Esophagus muscularis mucosa (tissue), 4 donors: ENCODE measurements at regions not wholly inside any gene's neighbourhood (a gene's known extent, or its start where the extent isn't known, plus 50 kb on each side); places are given as distances from the start of the nearest gene placed in this dataset.

Experiments used
- DNase-seq: peaks from one replicate; pipeline ENCODE4 v3.0.0-alpha.2; 2017; ENCODE audit errors: extremely low spot score
- H3K27ac ChIP-seq, 4 donors: fragments of 200-600 bp; sonication (generic); replicated peaks in 1 of 4; 1 replicate in 3 of 4; 2 replicates in 1 of 4; pipeline ENCODE4 v1.5.1; 2016 to 2019; ENCODE audit warnings: mild to moderate bottlenecking in 1 of 4
- H3K27me3 ChIP-seq, 4 donors: fragments of 200-600 bp; sonication (generic); one replicate each; pipeline versions ENCODE4 v1.5.1 to v1.6.0; 2016 to 2019
- H3K36me3 ChIP-seq, 4 donors: fragments of 200-600 bp; sonication (generic); one replicate each; pipeline ENCODE4 v1.5.1; 2016 to 2019
- H3K4me1 ChIP-seq, 4 donors: fragments of 200-600 bp; sonication (generic); one replicate each; pipeline ENCODE4 v1.5.1; 2016 to 2019
- H3K4me3 ChIP-seq, 4 donors: fragments of 200-600 bp; sonication (generic); 1 replicate in 2 of 4; 2 replicates in 2 of 4; pipeline ENCODE4 v1.5.1; 2016 to 2019; ENCODE audit warnings: mild to moderate bottlenecking in 4 of 4, moderate library complexity in 1 of 4
- H3K9me3 ChIP-seq, 4 donors: fragments of 200-600 bp; sonication (generic); 1 replicate in 3 of 4; 2 replicates in 1 of 4; pipeline ENCODE4 v1.5.1; 2016 to 2019
- EP300 ChIP-seq: sonication (generic); formaldehyde crosslinking; IDR thresholded peaks from one replicate; pipeline ENCODE4 v1.6.1; 2017; ENCODE audit warnings: antibody characterized with exemption
- POLR2A ChIP-seq: fragments of 450-650 bp; IDR thresholded peaks from one replicate; pipeline ENCODE4 v1.6.1; 2017; ENCODE audit warnings: antibody characterized with exemption, moderate library complexity, mild to moderate bottlenecking, low read depth
- POLR2AphosphoS5 ChIP-seq, 2 donors: sonication (generic); formaldehyde crosslinking; IDR thresholded peaks; one replicate each; pipeline ENCODE4 v1.6.1; 2017; ENCODE audit warnings: antibody characterized with exemption in 2 of 2
- WGBS: methylation state at CpG from one replicate; pipeline ENCODE4 v1.1.5; 2018; 5-methylcytosine and 5-hydroxymethylcytosine counted together
- intact Hi-C: fragments of 100-400 bp; cut with DNase I; formaldehyde crosslinking; loops from one replicate; pipeline ENCODE4 v1.15.1; 2023
- TF ChIP-seq, protein P1 (sequence below), 3 experiments: fragments of 200-600 bp in 2 of 3; fragments of 450-650 bp in 1 of 3; sonication (generic) in 2 of 3; IDR thresholded peaks; one replicate each; pipeline ENCODE4 v1.5.1; 2017 to 2019; ENCODE audit warnings: antibody characterized with exemption in 3 of 3, mild to moderate bottlenecking in 2 of 3, moderate library complexity in 1 of 3

DNA sequence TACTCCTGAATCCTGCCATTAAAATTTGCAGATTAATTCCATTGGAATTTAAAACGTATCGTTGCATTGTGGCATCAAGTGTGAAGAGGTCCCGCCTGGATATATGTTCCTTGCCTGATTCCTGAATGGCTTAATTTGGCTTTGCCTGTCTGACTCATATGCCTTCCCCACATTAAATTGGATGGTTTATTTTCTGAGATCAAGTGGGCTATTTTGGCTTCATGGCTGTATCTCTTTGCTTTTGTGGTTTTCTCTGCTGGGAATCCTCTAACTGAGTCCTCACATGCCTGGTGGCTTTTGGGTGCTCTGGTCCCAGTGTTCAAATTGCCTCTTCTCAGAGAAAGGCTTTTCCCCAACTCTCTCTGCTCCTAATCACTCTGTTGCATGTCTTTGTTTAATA, 127.9 kb upstream of the DYRK2 start:
- H3K4me1 ChIP-seq, result peaks cover 0 to 22% (median 18%) of the 10 kb centered on the region in 4 donors
- WGBS, result 88% methylated on average over 3 of the region's 3 CpGs
- no peak for TF ChIP-seq EP300
- TF ChIP-seq POLR2A, result no peak
- no peak for TF ChIP-seq POLR2AphosphoS5 (IDR thresholded peaks at IDR 0.05)
- TF ChIP-seq, protein P1, sequence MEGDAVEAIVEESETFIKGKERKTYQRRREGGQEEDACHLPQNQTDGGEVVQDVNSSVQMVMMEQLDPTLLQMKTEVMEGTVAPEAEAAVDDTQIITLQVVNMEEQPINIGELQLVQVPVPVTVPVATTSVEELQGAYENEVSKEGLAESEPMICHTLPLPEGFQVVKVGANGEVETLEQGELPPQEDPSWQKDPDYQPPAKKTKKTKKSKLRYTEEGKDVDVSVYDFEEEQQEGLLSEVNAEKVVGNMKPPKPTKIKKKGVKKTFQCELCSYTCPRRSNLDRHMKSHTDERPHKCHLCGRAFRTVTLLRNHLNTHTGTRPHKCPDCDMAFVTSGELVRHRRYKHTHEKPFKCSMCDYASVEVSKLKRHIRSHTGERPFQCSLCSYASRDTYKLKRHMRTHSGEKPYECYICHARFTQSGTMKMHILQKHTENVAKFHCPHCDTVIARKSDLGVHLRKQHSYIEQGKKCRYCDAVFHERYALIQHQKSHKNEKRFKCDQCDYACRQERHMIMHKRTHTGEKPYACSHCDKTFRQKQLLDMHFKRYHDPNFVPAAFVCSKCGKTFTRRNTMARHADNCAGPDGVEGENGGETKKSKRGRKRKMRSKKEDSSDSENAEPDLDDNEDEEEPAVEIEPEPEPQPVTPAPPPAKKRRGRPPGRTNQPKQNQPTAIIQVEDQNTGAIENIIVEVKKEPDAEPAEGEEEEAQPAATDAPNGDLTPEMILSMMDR (IDR thresholded peaks at IDR 0.05), result no peak

DNA sequence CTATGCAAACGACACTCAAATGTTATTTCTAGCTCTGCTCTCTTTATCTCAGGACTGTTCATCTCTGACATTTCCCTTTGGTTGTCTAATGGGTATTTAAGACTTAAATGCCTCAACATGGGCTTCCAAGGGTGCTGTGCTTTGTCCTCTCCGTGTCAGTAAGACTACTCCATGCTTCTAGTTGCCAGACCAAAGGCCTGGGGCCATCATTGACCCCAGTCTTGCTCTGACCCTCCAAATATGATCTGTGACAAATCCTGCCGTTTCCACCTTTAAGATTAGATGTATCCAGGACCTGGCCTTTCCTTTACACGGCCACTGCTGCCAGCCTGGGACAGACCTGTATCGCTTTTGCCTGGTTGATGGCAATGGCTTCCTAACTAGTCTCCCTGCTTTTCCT, 126.3 kb upstream of the DYRK2 start:
- no peak overlapping the region for H3K4me3 ChIP-seq
- TF ChIP-seq POLR2A (no peak), EP300 (no peak), POLR2AphosphoS5 (IDR thresholded peaks at IDR 0.05) (no peak)
- TF ChIP-seq, protein P1 (IDR thresholded peaks at IDR 0.05), result no peak
- DNase-seq, result no peak
- no peak overlapping the region for H3K27ac ChIP-seq
- 87% methylated on average over 5 of the region's 5 CpGs for WGBS
- intact Hi-C loops, result no loop called here
- no peaks in the 10 kb centered on the region for H3K36me3 ChIP-seq
- no peaks in the 10 kb centered on the region for H3K27me3 ChIP-seq
- H3K4me1 ChIP-seq, result peaks cover 0 to 6% (median 4%) of the 10 kb centered on the region in 4 donors
- no peaks in the 10 kb centered on the region for H3K9me3 ChIP-seq

More for the DNA sequence above, 127.9 kb upstream of the DYRK2 start:
- H3K9me3 ChIP-seq, result no peaks in the 10 kb centered on the region
- H3K4me3 ChIP-seq, result no peak overlapping the region
- H3K36me3 ChIP-seq, result no peaks in the 10 kb centered on the region
- no peaks in the 10 kb centered on the region for H3K27me3 ChIP-seq
- H3K27ac ChIP-seq, result no peak overlapping the region
- DNase-seq, result no peak
- intact Hi-C loops, result no loop called here

DNA sequence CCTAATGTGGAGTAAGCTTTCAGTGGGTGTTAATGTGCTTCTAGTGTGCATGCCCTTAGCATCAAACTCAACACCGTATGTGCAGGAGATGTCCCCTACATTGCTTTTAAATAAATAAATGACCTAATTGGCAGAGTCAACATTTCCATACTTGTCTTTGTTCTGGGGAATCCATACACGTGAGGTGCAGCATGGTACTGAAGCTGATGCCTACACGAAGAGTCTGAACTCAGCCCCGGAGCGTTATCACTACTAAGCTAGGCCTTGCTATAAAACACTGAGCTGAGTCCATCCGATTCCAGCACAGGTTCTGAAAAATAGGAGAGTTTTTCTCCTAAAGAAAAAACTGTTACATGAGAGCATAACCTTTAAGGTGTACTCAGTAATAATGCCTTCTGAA, 125.0 kb upstream of the DYRK2 start:
- no peak for DNase-seq
- no peaks in the 10 kb centered on the region for H3K36me3 ChIP-seq
- H3K27ac ChIP-seq, result no peak overlapping the region
- no peaks in the 10 kb centered on the region for H3K27me3 ChIP-seq
- WGBS, result 93% methylated on average over 6 of the region's 6 CpGs
- no peak overlapping the region for H3K4me3 ChIP-seq
- intact Hi-C loops, result no loop called here
- TF ChIP-seq, protein P1 (IDR thresholded peaks at IDR 0.05), result no peak
- TF ChIP-seq POLR2A (no peak), POLR2AphosphoS5 (IDR thresholded peaks at IDR 0.05) (no peak), EP300 (no peak)
- H3K4me1 ChIP-seq, result no peaks in the 10 kb centered on the region
- no peaks in the 10 kb centered on the region for H3K9me3 ChIP-seq

- 83% methylated on average over 9 of the region's 11 CpGs for WGBS
- no peak overlapping the region for H3K4me3 ChIP-seq
- no peak for TF ChIP-seq POLR2A
- H3K27ac ChIP-seq, result no peak overlapping the region
- no peak for DNase-seq
- no peaks in the 10 kb centered on the region for H3K4me1 ChIP-seq
- intact Hi-C loops, result no loop called here
- no peaks in the 10 kb centered on the region for H3K9me3 ChIP-seq
- no peaks in the 10 kb centered on the region for H3K36me3 ChIP-seq
- no peaks in the 10 kb centered on the region for H3K27me3 ChIP-seq
These were observed 123.5 kb upstream of the DYRK2 start for GRCh38 chr12:67524861-67525616.

DNA sequence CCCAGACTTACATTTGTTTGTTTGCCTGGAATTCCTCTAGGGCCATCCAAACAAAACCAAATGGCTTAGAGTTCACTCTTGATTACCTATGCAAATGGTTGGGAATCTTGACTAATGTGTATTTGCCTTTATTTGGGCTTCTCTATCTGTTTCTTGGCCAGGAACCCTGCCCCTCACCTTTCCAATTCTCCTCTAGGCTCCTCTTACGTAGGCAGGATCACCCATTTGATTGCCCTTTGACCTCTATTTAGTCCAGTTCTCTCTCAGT, 123.0 kb upstream of the DYRK2 start:
- Histone ChIP-seq H3K27ac (no peak overlapping the region), H3K27me3 (no peaks in the 10 kb centered on the region), H3K9me3 (no peaks in the 10 kb centered on the region), H3K36me3 (no peaks in the 10 kb centered on the region), H3K4me1 (no peaks in the 10 kb centered on the region), H3K4me3 (no peak overlapping the region)
- no peak for TF ChIP-seq POLR2AphosphoS5 (IDR thresholded peaks at IDR 0.05)
- TF ChIP-seq, protein P1 (IDR thresholded peaks at IDR 0.05), result no peak
- 94% methylated on average over 1 of the region's 1 CpG for WGBS
- no peak for DNase-seq
- intact Hi-C loops, result no loop called here
